ENCODE measurements at regions not wholly inside any gene's neighbourhood (a gene's known extent, or its start where the extent isn't known, plus 50 kb on each side); places are given as distances from the start of the nearest gene placed in this dataset.

- TF ChIP-seq CTCF (IDR thresholded peaks at IDR 0.05) (no peak), POLR2A (IDR thresholded peaks at IDR 0.05) (no peak), EP300 (IDR thresholded peaks at IDR 0.05) (no peak), POLR2AphosphoS5 (IDR thresholded peaks at IDR 0.05) (no peak)
These were observed 368.2 kb upstream of the SMIM30 start for GRCh38 chr7:113486548-113486947.
